SU-DHL-6 (cell line): ENCODE measurements at regions not wholly inside any gene's neighbourhood (a gene's known extent, or its start where the extent isn't known, plus 50 kb on each side); places are given as distances from the start of the nearest gene placed in this dataset.

Experiments used
- CTCF ChIP-seq: fragments of 200-600 bp; sonication (generic); IDR thresholded peaks from one replicate; pipeline ENCODE4 v1.5.1; 2017; ENCODE audit warnings: antibody characterized with exemption, mild to moderate bottlenecking, low read length, moderate library complexity; ENCODE audit not compliant: insufficient read depth, poor library complexity, severe bottlenecking
- EZH2phosphoT487 ChIP-seq: fragments of 200-600 bp; sonication (generic), shearing (Covaris generic); conservative IDR thresholded peaks from 2 replicates; pipeline ENCODE4 v1.6.1; 2018; ENCODE audit warnings: mild to moderate bottlenecking, antibody characterized with exemption, low read length, moderate library complexity, mixed read lengths

GRCh38 chr2:121877366-121877765 lies 121.9 kb downstream of the TSN start:
- TF ChIP-seq CTCF (no peak), EZH2phosphoT487 (no peak)
